ENCODE measurements at regions not wholly inside any gene's neighbourhood (a gene's known extent, or its start where the extent isn't known, plus 50 kb on each side); places are given as distances from the start of the nearest gene placed in this dataset.

DNA sequence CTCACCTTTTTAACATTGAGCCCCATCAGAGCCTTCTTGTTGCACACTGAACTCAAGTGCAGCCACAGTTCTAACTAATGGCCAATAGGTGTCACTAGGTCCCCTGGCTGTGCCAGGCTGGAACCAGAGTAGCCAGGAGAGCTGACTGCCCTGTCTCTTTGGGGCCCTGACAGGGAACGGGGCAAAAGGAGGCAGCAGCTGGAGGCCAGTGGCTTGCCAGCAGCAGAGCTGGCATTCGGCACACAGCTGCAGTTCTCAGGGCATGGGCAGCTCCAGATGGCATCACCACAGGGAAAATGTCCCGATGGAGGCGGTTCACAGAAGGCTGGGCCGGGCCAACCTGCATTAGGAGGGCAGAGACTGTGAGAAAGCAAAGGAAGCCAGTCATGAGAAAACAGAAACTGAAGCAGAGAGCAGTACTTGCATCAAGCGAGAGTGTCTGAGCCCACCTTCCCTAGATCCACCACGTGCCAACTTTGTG is 188.6 kb downstream of the FCRL5 start:
- H3K36me3 Mint-ChIP-seq = no peaks in the 10 kb centered on the region
- TF ChIP-seq, protein P1, sequence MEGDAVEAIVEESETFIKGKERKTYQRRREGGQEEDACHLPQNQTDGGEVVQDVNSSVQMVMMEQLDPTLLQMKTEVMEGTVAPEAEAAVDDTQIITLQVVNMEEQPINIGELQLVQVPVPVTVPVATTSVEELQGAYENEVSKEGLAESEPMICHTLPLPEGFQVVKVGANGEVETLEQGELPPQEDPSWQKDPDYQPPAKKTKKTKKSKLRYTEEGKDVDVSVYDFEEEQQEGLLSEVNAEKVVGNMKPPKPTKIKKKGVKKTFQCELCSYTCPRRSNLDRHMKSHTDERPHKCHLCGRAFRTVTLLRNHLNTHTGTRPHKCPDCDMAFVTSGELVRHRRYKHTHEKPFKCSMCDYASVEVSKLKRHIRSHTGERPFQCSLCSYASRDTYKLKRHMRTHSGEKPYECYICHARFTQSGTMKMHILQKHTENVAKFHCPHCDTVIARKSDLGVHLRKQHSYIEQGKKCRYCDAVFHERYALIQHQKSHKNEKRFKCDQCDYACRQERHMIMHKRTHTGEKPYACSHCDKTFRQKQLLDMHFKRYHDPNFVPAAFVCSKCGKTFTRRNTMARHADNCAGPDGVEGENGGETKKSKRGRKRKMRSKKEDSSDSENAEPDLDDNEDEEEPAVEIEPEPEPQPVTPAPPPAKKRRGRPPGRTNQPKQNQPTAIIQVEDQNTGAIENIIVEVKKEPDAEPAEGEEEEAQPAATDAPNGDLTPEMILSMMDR (conservative IDR thresholded peaks at IDR 0.05) = peak; percentile 72
- H3K4me3 Mint-ChIP-seq = no peak overlapping the region
- H3K27ac Mint-ChIP-seq = no peak overlapping the region
- peaks cover 4% of the 10 kb centered on the region for H3K27me3 Mint-ChIP-seq
- no peaks in the 10 kb centered on the region for H3K9me3 Mint-ChIP-seq
- H3K4me1 Mint-ChIP-seq (ENCODE audit: unreplicated experiment) = no peaks in the 10 kb centered on the region
- DNase-seq (ENCODE audit: extremely low spot score, unreplicated experiment) = no peak

DNA sequence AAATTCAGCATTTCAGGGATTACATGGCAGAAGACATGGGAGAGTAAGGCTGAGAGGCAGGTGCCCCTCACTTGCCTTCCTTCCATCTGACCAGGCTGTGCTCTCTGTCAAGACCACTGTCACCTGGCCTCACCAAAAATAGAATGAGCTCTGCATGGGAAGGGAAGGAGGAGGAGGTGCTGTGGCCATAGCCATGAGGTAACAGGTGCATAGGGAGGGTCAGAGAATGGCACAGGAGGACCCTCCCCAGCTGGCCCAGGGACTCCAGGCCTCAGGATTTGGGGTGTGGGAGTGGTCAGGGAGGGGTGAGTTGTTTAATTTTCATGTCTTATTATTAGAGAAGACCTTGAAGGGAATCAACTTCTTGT is 192.3 kb downstream of the FCRL5 start:
- H3K27ac Mint-ChIP-seq = no peak overlapping the region
- DNase-seq (ENCODE audit: extremely low spot score, unreplicated experiment) = no peak
- no peaks in the 10 kb centered on the region for H3K4me1 Mint-ChIP-seq (ENCODE audit: unreplicated experiment)
- H3K27me3 Mint-ChIP-seq = peaks cover 4% of the 10 kb centered on the region
- H3K9me3 Mint-ChIP-seq = no peaks in the 10 kb centered on the region
- TF ChIP-seq, protein P1 (conservative IDR thresholded peaks at IDR 0.05) = no peak
- H3K36me3 Mint-ChIP-seq = no peaks in the 10 kb centered on the region
- no peak overlapping the region for H3K4me3 Mint-ChIP-seq

DNA sequence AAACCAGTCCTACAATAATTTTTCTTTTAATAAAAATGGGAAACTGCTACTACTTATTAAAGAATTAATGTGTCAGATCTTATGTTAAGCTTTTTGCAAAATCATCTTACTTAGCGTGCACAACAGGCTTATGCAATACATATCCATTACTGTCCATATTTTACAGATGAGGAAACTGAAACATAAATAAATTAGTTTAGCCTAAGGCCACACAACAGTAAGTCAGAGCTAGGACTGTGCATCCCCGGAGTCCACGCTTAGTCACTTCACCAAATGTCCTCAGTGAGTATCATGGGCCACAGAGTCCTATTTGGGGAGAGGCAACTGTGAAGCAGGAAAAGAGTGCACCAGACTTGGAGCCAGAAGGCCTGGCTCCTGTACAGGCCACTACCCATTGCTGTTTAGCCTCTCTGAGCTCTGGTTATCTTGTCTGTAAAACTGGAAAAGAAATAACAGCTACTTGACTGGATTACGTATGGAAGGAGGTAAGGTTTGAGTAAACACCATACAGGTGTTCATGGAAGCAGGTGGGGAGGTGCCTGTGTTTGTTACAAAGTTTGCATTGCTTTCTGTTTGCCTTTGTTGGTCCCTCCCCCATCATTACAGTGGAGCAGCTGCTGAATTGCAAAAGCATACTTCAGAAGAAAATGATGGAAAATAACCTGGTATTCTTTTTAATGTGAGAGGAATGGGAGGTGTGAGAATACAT is 192.8 kb downstream of the FCRL5 start:
- peaks cover 4% of the 10 kb centered on the region for H3K27me3 Mint-ChIP-seq
- no peaks in the 10 kb centered on the region for H3K36me3 Mint-ChIP-seq
- H3K27ac Mint-ChIP-seq = peak overlapping the region; percentile 24
- TF ChIP-seq, protein P1 (conservative IDR thresholded peaks at IDR 0.05) = no peak
- H3K4me1 Mint-ChIP-seq (ENCODE audit: unreplicated experiment) = no peaks in the 10 kb centered on the region
- no peak overlapping the region for H3K4me3 Mint-ChIP-seq
- no peaks in the 10 kb centered on the region for H3K9me3 Mint-ChIP-seq
- DNase-seq (ENCODE audit: extremely low spot score, unreplicated experiment) = no peak

DNA sequence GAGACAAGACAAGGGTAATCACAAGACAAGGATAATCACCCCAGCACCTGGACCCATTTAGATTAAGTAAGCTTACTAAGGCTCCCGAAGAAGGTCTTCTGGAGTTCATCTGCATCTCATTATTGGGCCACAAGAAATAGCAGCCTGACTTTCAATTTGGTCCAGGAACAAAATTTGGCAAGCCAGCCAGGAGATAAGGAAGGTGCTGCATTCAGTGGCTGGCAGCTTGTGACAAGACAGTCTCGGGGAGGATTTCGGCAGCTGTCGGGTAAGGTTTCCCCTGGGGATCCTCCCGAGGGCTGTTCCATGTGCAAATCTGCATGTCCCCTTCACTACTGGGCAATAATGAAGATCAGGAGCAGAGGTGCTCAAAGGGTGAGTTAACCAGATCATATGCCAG is 195.2 kb downstream of the FCRL5 start:
- Mint-ChIP-seq H3K27ac (no peak overlapping the region), H3K4me3 (no peak overlapping the region), H3K9me3 (no peaks in the 10 kb centered on the region), H3K36me3 (no peaks in the 10 kb centered on the region), H3K27me3 (peaks cover 4% of the 10 kb centered on the region), H3K4me1 (ENCODE audit: unreplicated experiment) (no peaks in the 10 kb centered on the region)
- TF ChIP-seq, protein P1 (conservative IDR thresholded peaks at IDR 0.05) = no peak
- no peak for DNase-seq (ENCODE audit: extremely low spot score, unreplicated experiment)

- Mint-ChIP-seq H3K36me3 (no peaks in the 10 kb centered on the region), H3K27me3 (peaks cover 6% of the 10 kb centered on the region), H3K9me3 (no peaks in the 10 kb centered on the region), H3K4me1 (ENCODE audit: unreplicated experiment) (no peaks in the 10 kb centered on the region), H3K4me3 (no peak overlapping the region), H3K27ac (no peak overlapping the region)
- TF ChIP-seq, protein P1 (conservative IDR thresholded peaks at IDR 0.05) = no peak
- DNase-seq (ENCODE audit: extremely low spot score, unreplicated experiment) = no peak
Observed at GRCh38 chr1:157356601-157357000, 195.7 kb downstream of the FCRL5 start.
